NCI-H524 treated with DMSO at 0.1 percent for 48 hours (cell line): ENCODE measurements at regions not wholly inside any gene's neighbourhood (a gene's known extent, or its start where the extent isn't known, plus 50 kb on each side); places are given as distances from the start of the nearest gene placed in this dataset.

Experiments
- DNase-seq: peaks from one replicate; lab custom pipeline; 2025; lab: John Stamatoyannopoulos, UW

DNA sequence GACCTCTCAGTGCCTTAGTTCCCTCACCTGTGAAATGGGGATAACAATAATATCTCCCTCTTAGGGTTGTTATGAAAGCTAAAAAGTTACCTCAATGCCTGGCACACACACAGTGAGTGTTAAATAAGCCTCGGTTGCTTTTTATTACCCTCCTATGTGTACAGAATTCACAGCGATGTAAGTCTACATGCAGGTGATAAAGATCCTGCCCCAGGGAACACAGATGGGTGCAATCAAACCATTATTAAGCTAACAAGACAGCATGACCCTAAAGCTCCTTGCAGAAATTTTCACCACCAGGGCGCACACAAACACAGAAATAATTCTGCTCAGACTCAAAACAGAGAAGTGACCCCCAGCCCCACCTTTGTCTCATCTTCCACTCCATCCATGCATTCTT lies 261.9 kb downstream of the SNX10 start:
- no peak for DNase-seq

- no peak for DNase-seq
These were observed 263.3 kb downstream of the SNX10 start for GRCh38 chr7:26554952-26555351.

GRCh38 chr7:26556061-26556881 lies 264.6 kb downstream of the SNX10 start:
- DNase-seq, result no peak

- no peak for DNase-seq
These were observed 269.0 kb downstream of the SNX10 start for GRCh38 chr7:26560526-26561256.

- no peak for DNase-seq
These were observed 271.2 kb downstream of the SNX10 start for GRCh38 chr7:26562841-26563240.

GRCh38 chr7:26563406-26563805 lies 271.7 kb downstream of the SNX10 start:
- DNase-seq, result no peak

DNA sequence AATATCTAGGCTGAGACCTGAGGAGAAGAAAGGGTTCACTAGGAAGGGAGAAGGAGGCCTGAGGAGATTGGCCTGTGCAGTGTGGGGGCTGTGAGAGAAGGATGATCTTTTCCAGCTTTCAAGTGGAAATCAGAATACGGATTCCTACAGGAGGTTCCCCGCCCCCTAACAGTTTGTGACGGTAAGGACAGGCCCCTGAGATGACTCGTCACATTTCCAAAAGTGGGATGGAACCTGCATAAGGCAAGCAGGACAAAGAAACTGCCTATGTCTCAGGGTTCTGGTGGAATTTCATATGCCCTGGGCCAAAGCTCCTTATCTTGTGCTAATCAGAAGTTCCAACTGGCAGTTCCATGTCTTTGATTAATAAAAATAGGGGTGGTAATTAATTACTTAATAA lies 275.6 kb downstream of the SNX10 start:
- DNase-seq, result no peak

- DNase-seq, result no peak
These were observed 282.8 kb downstream of the SNX10 start for GRCh38 chr7:26574476-26574875.

GRCh38 chr7:26580064-26580591 lies 284.3 kb downstream of the SKAP2 start:
- DNase-seq, result no peak

DNA sequence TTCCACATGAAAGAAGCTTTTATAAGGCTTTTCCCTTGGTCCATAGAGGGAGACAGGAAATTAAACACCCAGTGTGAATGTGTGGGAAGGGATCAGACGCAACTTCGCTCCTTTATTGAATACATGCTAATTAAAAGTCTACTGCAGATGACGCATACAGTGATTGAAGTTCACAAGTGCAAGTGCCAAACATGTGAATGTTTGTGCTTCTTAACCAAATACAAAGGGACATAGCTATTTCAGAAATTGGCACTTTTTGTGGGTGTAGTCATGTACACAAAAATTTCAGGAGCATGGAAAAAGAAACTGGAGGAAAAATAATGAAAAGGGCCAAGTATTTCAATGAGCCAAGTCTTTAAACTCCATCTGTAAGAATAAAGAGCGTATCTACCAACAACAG lies 283.7 kb downstream of the SKAP2 start:
- no peak for DNase-seq

- no peak for DNase-seq
These were observed 281.2 kb downstream of the SKAP2 start for GRCh38 chr7:26583094-26583648.

- DNase-seq, result no peak
These were observed 280.1 kb downstream of the SKAP2 start for GRCh38 chr7:26584326-26584725.

- DNase-seq, result no peak
These were observed 279.3 kb downstream of the SKAP2 start for GRCh38 chr7:26584987-26585665.

- DNase-seq, result no peak
These were observed 276.9 kb downstream of the SKAP2 start for GRCh38 chr7:26587536-26587935.

GRCh38 chr7:26588511-26588910 lies 275.9 kb downstream of the SKAP2 start:
- DNase-seq, result peak; percentile 80

DNA sequence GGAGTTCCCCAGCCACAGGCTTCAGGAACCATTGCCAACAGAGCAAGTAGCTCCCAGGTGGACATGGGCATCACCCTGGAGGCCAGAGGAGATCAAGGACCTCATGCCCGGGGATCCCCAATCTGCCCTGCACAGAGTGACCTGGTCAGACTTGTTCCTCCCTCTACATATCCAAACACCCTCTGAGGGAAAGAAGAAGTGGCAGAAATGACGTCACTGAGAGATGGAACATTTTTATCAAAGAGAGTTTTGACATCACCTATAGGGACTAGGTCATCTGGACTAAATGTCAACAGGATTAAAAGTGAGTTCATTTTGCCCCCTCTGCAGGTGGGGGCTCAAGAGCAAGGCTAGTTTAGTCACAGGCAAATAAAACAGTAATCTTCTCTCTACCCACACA lies 273.7 kb downstream of the SKAP2 start:
- no peak for DNase-seq

- no peak for DNase-seq
These were observed 272.4 kb downstream of the SKAP2 start for GRCh38 chr7:26592011-26592410.

GRCh38 chr7:26593393-26593792 lies 271.0 kb downstream of the SKAP2 start:
- DNase-seq, result no peak

DNA sequence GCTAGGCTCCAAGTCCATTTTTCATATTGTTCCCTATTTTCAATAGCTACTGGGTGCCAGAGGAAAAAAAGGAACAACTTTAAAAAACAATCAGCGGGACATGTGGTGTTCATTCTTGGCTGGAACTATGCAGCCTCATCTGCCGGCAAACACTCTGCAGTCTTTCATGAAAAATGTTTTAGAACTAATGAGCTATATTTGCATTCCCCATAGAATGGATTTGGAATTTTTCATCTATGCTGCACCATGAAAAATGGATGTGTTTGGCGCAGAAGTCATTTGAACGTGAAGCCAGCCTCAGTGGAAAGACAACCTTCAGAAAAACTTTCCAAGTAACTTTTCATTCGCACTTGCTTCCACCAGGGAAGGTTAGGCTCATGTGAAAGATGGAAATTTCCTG lies 270.5 kb downstream of the SKAP2 start:
- no peak for DNase-seq

GRCh38 chr7:26594553-26594952 lies 269.8 kb downstream of the SKAP2 start:
- no peak for DNase-seq

DNA sequence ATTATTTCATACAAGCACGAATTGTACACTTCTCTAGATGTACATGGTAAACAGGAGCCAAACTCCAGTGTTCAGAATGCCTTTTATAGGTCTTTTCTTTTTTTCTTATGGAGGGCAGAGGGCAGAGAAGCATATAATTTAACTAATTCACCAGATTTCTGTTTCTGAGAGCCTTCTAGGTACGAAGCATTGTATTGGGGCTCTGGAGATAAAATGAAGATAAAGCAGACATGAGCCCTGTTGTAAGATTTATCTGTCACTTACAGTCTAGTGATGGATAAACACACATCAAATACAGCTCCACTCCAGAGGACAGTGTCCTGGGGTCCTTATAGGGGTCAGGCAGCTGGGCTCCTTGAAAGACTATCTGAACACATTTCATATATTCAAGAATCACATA lies 265.5 kb downstream of the SKAP2 start:
- DNase-seq, result no peak

GRCh38 chr7:26599982-26600381 lies 264.4 kb downstream of the SKAP2 start:
- DNase-seq, result no peak
